Smooth muscle cell (in vitro differentiated cells): ENCODE measurements at regions not wholly inside any gene's neighbourhood (a gene's known extent, or its start where the extent isn't known, plus 50 kb on each side); places are given as distances from the start of the nearest gene placed in this dataset.

ENCODE experiments used
- DNase-seq: peaks from one replicate; lab custom pipeline; 2025; ENCODE audit not compliant: unreplicated experiment; lab: John Stamatoyannopoulos, UW
- H2AFZ ChIP-seq: fragments of 200-600 bp; sonication (generic); 2 replicates; pipeline ENCODE4 v1.6.0; 2016; ENCODE audit warnings: antibody characterized with exemption, low read depth, mild to moderate bottlenecking
- H3F3A ChIP-seq: fragments of 200-600 bp; sonication (generic); 2 replicates; pipeline ENCODE4 v1.6.0; 2017; ENCODE audit warnings: antibody characterized with exemption, low read depth
- H3K27ac ChIP-seq: fragments of 200-600 bp; sonication (generic); 2 replicates; pipeline ENCODE4 v1.5.1; 2016; ENCODE audit warnings: low read depth, mild to moderate bottlenecking
- H3K27me3 ChIP-seq: fragments of 200-600 bp; sonication (generic); 2 replicates; pipeline ENCODE4 v1.6.1; 2016; ENCODE audit warnings: low read depth, mild to moderate bottlenecking
- H3K36me3 ChIP-seq: fragments of 200-600 bp; sonication (generic); 2 replicates; pipeline ENCODE4 v1.5.1; 2016; ENCODE audit warnings: low read depth
- H3K4me1 ChIP-seq: fragments of 200-600 bp; sonication (generic); 2 replicates; pipeline ENCODE4 v1.5.1; 2016; ENCODE audit warnings: low read depth
- H3K4me2 ChIP-seq: fragments of 200-600 bp; sonication (generic); 2 replicates; pipeline ENCODE4 v1.6.0; 2016; ENCODE audit warnings: mild to moderate bottlenecking
- H3K4me3 ChIP-seq: fragments of 200-600 bp; sonication (generic); 2 replicates; pipeline ENCODE4 v1.5.1; 2016; ENCODE audit warnings: mild to moderate bottlenecking
- H3K79me2 ChIP-seq: fragments of 200-600 bp; sonication (generic); 2 replicates; pipeline ENCODE4 v1.6.0; 2016; ENCODE audit warnings: low read depth, mild to moderate bottlenecking
- H3K9ac ChIP-seq: fragments of 200-600 bp; sonication (generic); 2 replicates; pipeline ENCODE4 v1.6.0; 2016; ENCODE audit warnings: low read depth
- H3K9me3 ChIP-seq: fragments of 200-600 bp; sonication (generic); replicated peaks from 2 replicates; pipeline ENCODE4 v1.5.1; 2016; ENCODE audit warnings: low read depth
- H4K20me1 ChIP-seq: fragments of 200-600 bp; sonication (generic); 2 replicates; pipeline ENCODE4 v1.6.0; 2016; ENCODE audit warnings: low read depth
- CTCF ChIP-seq: fragments of 200-600 bp; sonication (generic); IDR thresholded peaks from 2 replicates; pipeline ENCODE4 v1.5.1; 2017; ENCODE audit warnings: borderline replicate concordance, mild to moderate bottlenecking, antibody characterized with exemption; ENCODE audit not compliant: insufficient read depth, poor library complexity, severe bottlenecking
- WGBS: methylation state at CpG from one replicate; pipeline ENCODE4 v1.1.7; 2016; ENCODE audit warnings: low lambda C conversion rate; 5-methylcytosine and 5-hydroxymethylcytosine counted together

- no peaks in the 10 kb centered on the region for H3K9me3 ChIP-seq
- H3K27me3 ChIP-seq, result no peaks in the 10 kb centered on the region
- H4K20me1 ChIP-seq, result no peaks in the 10 kb centered on the region
- H3K36me3 ChIP-seq, result no peaks in the 10 kb centered on the region
- H3K79me2 ChIP-seq, result no peaks in the 10 kb centered on the region
- H3K4me1 ChIP-seq, result no peaks in the 10 kb centered on the region
- TF ChIP-seq CTCF, result no peak
- H3K4me2 ChIP-seq, result no peak overlapping the region
- no peak overlapping the region for H3K9ac ChIP-seq
- no peak for DNase-seq
- no peak overlapping the region for H3K4me3 ChIP-seq
- H3K27ac ChIP-seq, result no peak overlapping the region
- 93% methylated on average over 3 of the region's 3 CpGs for WGBS
- no peaks in the 10 kb centered on the region for H3F3A ChIP-seq
- H2AFZ ChIP-seq, result no peak overlapping the region
Observed at GRCh38 chr3:6504834-6505233, 356.1 kb upstream of the GRM7 start.

GRCh38 chr3:6508410-6508759 is 352.5 kb upstream of the GRM7 start:
- no peaks in the 10 kb centered on the region for H3K36me3 ChIP-seq
- DNase-seq, result no peak
- no peaks in the 10 kb centered on the region for H3K4me1 ChIP-seq
- no peaks in the 10 kb centered on the region for H3F3A ChIP-seq
- no peaks in the 10 kb centered on the region for H4K20me1 ChIP-seq
- WGBS, result 88% methylated on average over 2 of the region's 2 CpGs
- H2AFZ ChIP-seq, result no peak overlapping the region
- no peaks in the 10 kb centered on the region for H3K9me3 ChIP-seq
- no peak overlapping the region for H3K27ac ChIP-seq
- H3K27me3 ChIP-seq, result no peaks in the 10 kb centered on the region
- H3K9ac ChIP-seq, result no peak overlapping the region
- no peaks in the 10 kb centered on the region for H3K79me2 ChIP-seq
- H3K4me2 ChIP-seq, result no peak overlapping the region
- no peak for TF ChIP-seq CTCF
- no peak overlapping the region for H3K4me3 ChIP-seq

GRCh38 chr3:6509576-6509975 is 351.3 kb upstream of the GRM7 start:
- TF ChIP-seq CTCF, result no peak
- Histone ChIP-seq H3F3A (no peaks in the 10 kb centered on the region), H2AFZ (no peak overlapping the region), H3K4me1 (no peaks in the 10 kb centered on the region), H3K36me3 (no peaks in the 10 kb centered on the region), H3K79me2 (no peaks in the 10 kb centered on the region), H3K9ac (no peak overlapping the region), H3K4me2 (no peak overlapping the region), H4K20me1 (no peaks in the 10 kb centered on the region), H3K9me3 (no peaks in the 10 kb centered on the region), H3K27me3 (no peaks in the 10 kb centered on the region), H3K27ac (no peak overlapping the region), H3K4me3 (no peak overlapping the region)
- WGBS, result 88% methylated on average over 4 of the region's 4 CpGs
- DNase-seq, result no peak

GRCh38 chr3:6510713-6511112 is 350.2 kb upstream of the GRM7 start:
- no peak for TF ChIP-seq CTCF
- WGBS, result 80% methylated on average over 1 of the region's 1 CpG
- H3K27ac ChIP-seq, result no peak overlapping the region
- H3K27me3 ChIP-seq, result no peaks in the 10 kb centered on the region
- H3K9ac ChIP-seq, result no peak overlapping the region
- no peaks in the 10 kb centered on the region for H3K9me3 ChIP-seq
- no peak overlapping the region for H3K4me2 ChIP-seq
- H3K79me2 ChIP-seq, result no peaks in the 10 kb centered on the region
- no peaks in the 10 kb centered on the region for H3K36me3 ChIP-seq
- no peaks in the 10 kb centered on the region for H4K20me1 ChIP-seq
- no peak overlapping the region for H2AFZ ChIP-seq
- H3K4me3 ChIP-seq, result no peak overlapping the region
- no peaks in the 10 kb centered on the region for H3F3A ChIP-seq
- no peaks in the 10 kb centered on the region for H3K4me1 ChIP-seq
- no peak for DNase-seq
